Breast epithelium (tissue), 4 donors: ENCODE measurements at regions not wholly inside any gene's neighbourhood (a gene's known extent, or its start where the extent isn't known, plus 50 kb on each side); places are given as distances from the start of the nearest gene placed in this dataset.
"Not testable (repeated sequence)": the region's sequence is repeated elsewhere in the genome, so short reads cannot be mapped to it uniquely, and the experiment has no call there.

ENCODE experiments used
- DNase-seq, 2 donors: peaks; one replicate each; pipeline ENCODE4 v3.0.0-alpha.2; 2019; ENCODE audit warnings: low spot score in 2 of 2
- H3K27ac ChIP-seq, 2 donors: fragments of 200-600 bp; sonication (generic) in 1 of 2; one replicate each; pipeline ENCODE4 v1.5.1; 2016 to 2019; ENCODE audit warnings: mild to moderate bottlenecking in 1 of 2
- H3K27me3 ChIP-seq, 2 donors: fragments of 200-600 bp; sonication (generic) in 1 of 2; one replicate each; pipeline versions ENCODE4 v1.5.1 to v1.6.0; 2017 to 2019; ENCODE audit warnings: control low read depth in 1 of 2, mild to moderate bottlenecking in 1 of 2
- H3K36me3 ChIP-seq: fragments of 200-600 bp; one replicate; pipeline ENCODE4 v1.5.1; 2019
- H3K4me1 ChIP-seq, 2 donors: fragments of 200-600 bp; sonication (generic); one replicate each; pipeline ENCODE4 v1.5.1; 2016 to 2019; ENCODE audit warnings: control low read depth in 1 of 2
- H3K4me3 ChIP-seq, 3 donors: fragments of 200-600 bp; sonication (generic); 1 replicate in 2 of 3; 2 replicates in 1 of 3; pipeline ENCODE4 v1.5.1; 2016 to 2019; ENCODE audit warnings: mild to moderate bottlenecking in 3 of 3, moderate library complexity in 2 of 3
- H3K9me3 ChIP-seq, 2 donors: fragments of 200-600 bp; sonication (generic) in 1 of 2; one replicate each; pipeline ENCODE4 v1.5.1; 2016 to 2019; ENCODE audit warnings: control low read depth in 1 of 2
- CTCF ChIP-seq, 3 donors: fragments of 450-650 bp; IDR thresholded peaks; one replicate each; pipeline ENCODE4 v1.5.1; 2016 to 2017; ENCODE audit warnings: antibody characterized with exemption in 3 of 3, mild to moderate bottlenecking in 3 of 3, moderate library complexity in 3 of 3
- POLR2A ChIP-seq: fragments of 450-650 bp; IDR thresholded peaks from one replicate; pipeline ENCODE4 v1.6.1; 2016; ENCODE audit warnings: antibody characterized with exemption, mild to moderate bottlenecking, moderate library complexity
- POLR2AphosphoS5 ChIP-seq, 3 donors: sonication (generic); formaldehyde crosslinking; IDR thresholded peaks; one replicate each; pipeline ENCODE4 v1.6.1; 2017; ENCODE audit warnings: antibody characterized with exemption in 3 of 3
- intact Hi-C: fragments of 100-400 bp; cut with DNase I; formaldehyde crosslinking; loops from one replicate; pipeline ENCODE4 v1.15.1; 2023; ENCODE audit warnings: low total_unique reads

GRCh38 chr20:29306390-29307072 is 1950.9 kb upstream of the DEFB115 start:
- H3K9me3 ChIP-seq: peaks cover 12 to 41% of the 10 kb centered on the region in 2 donors
- DNase-seq: no peak
- intact Hi-C loops: no loop called here
- H3K4me1 ChIP-seq: no peaks in the 10 kb centered on the region
- no peaks in the 10 kb centered on the region for H3K27me3 ChIP-seq
- H3K27ac ChIP-seq: no peak overlapping the region
- H3K36me3 ChIP-seq: no peaks in the 10 kb centered on the region
- no peak overlapping the region for H3K4me3 ChIP-seq
- no peak for TF ChIP-seq CTCF (IDR thresholded peaks at IDR 0.05)
- no peak for TF ChIP-seq POLR2A
- no peak for TF ChIP-seq POLR2AphosphoS5 (IDR thresholded peaks at IDR 0.05)

- H3K4me3 ChIP-seq, H3K27me3 ChIP-seq, H3K4me1 ChIP-seq, intact Hi-C loops, H3K27ac ChIP-seq, DNase-seq, H3K36me3 ChIP-seq: not testable (repeated sequence)
- H3K9me3 ChIP-seq: peaks cover 13 to 34% of the 10 kb centered on the region in 2 donors
Observed at GRCh38 chr20:29307484-29307883, 1950.0 kb upstream of the DEFB115 start.

- intact Hi-C loops, H3K4me1 ChIP-seq, DNase-seq, H3K4me3 ChIP-seq, H3K27me3 ChIP-seq, H3K27ac ChIP-seq, H3K36me3 ChIP-seq: not testable (repeated sequence)
- H3K9me3 ChIP-seq: peaks cover 13 to 21% of the 10 kb centered on the region in 2 donors
Observed at GRCh38 chr20:29308956-29309355, 1948.5 kb upstream of the DEFB115 start.

GRCh38 chr20:29309481-29309880 is 1948.0 kb upstream of the DEFB115 start:
- H3K9me3 ChIP-seq: peaks cover 13 to 21% of the 10 kb centered on the region in 2 donors
- intact Hi-C loops, DNase-seq, H3K27ac ChIP-seq, H3K27me3 ChIP-seq, H3K4me1 ChIP-seq, H3K4me3 ChIP-seq, H3K36me3 ChIP-seq: not testable (repeated sequence)

- H3K27ac ChIP-seq, H3K4me1 ChIP-seq, DNase-seq, H3K4me3 ChIP-seq, H3K36me3 ChIP-seq, H3K27me3 ChIP-seq, intact Hi-C loops: not testable (repeated sequence)
- H3K9me3 ChIP-seq: peaks cover 10 to 21% of the 10 kb centered on the region in 2 donors
Observed at GRCh38 chr20:29311046-29311445, 1946.4 kb upstream of the DEFB115 start.

- H3K27ac ChIP-seq, H3K36me3 ChIP-seq, DNase-seq, intact Hi-C loops, H3K4me1 ChIP-seq, H3K27me3 ChIP-seq, H3K4me3 ChIP-seq: not testable (repeated sequence)
- peaks cover 10 to 15% of the 10 kb centered on the region in 2 donors for H3K9me3 ChIP-seq
Observed at GRCh38 chr20:29312679-29313078, 1944.8 kb upstream of the DEFB115 start.

GRCh38 chr20:29313481-29313880 is 1944.0 kb upstream of the DEFB115 start:
- H3K9me3 ChIP-seq: peaks cover 11 to 21% of the 10 kb centered on the region in 2 donors
- H3K36me3 ChIP-seq: no peaks in the 10 kb centered on the region
- H3K4me1 ChIP-seq: no peaks in the 10 kb centered on the region
- H3K27ac ChIP-seq: no peak overlapping the region
- TF ChIP-seq POLR2A: no peak
- no peak for TF ChIP-seq CTCF (IDR thresholded peaks at IDR 0.05)
- TF ChIP-seq POLR2AphosphoS5 (IDR thresholded peaks at IDR 0.05): no peak
- intact Hi-C loops: no loop called here
- no peaks in the 10 kb centered on the region for H3K27me3 ChIP-seq
- no peak for DNase-seq
- H3K4me3 ChIP-seq: no peak overlapping the region

- intact Hi-C loops: no loop called here
- TF ChIP-seq POLR2A: no peak
- no peak for TF ChIP-seq CTCF (IDR thresholded peaks at IDR 0.05)
- TF ChIP-seq POLR2AphosphoS5 (IDR thresholded peaks at IDR 0.05): no peak
- Histone ChIP-seq H3K4me3 (no peak overlapping the region), H3K4me1 (no peaks in the 10 kb centered on the region), H3K36me3 (no peaks in the 10 kb centered on the region), H3K27me3 (no peaks in the 10 kb centered on the region), H3K27ac (no peak overlapping the region), H3K9me3 (peaks cover 19 to 29% of the 10 kb centered on the region in 2 donors)
- DNase-seq: no peak
Observed at GRCh38 chr20:29314294-29314693, 1943.2 kb upstream of the DEFB115 start.
